Caki2 (cell line): ENCODE measurements at regions not wholly inside any gene's neighbourhood (a gene's known extent, or its start where the extent isn't known, plus 50 kb on each side); places are given as distances from the start of the nearest gene placed in this dataset.
"Not testable (repeated sequence)": the region's sequence is repeated elsewhere in the genome, so short reads cannot be mapped to it uniquely, and the experiment has no call there.

Experiments
- DNase-seq: peaks from one replicate; pipeline ENCODE4 v3.0.0-alpha.2; 2015; ENCODE audit warnings: low read depth
- in situ Hi-C: cut with HindIII; loops from 2 replicates; pipeline ENCODE4 v1.10.0; 2016; ENCODE audit warnings: low sequenced_read_pairs, low pct_unique_long_range_greater_than_20kb, mixed read lengths

- DNase-seq = no peak
- in situ Hi-C loops = no loop called here
Measured at GRCh38 chr15:70580958-70581357, 182.4 kb downstream of the UACA start.

GRCh38 chr15:70580286-70580685, 183.1 kb downstream of the UACA start:
- DNase-seq = no peak
- in situ Hi-C loops = no loop called here

GRCh38 chr15:70579766-70580165, 183.6 kb downstream of the UACA start:
- in situ Hi-C loops = no loop called here
- no peak for DNase-seq

GRCh38 chr15:70578196-70578595, 185.2 kb downstream of the UACA start:
- in situ Hi-C loops = no loop called here
- DNase-seq = no peak

- no peak for DNase-seq
- in situ Hi-C loops = no loop called here
Measured at GRCh38 chr15:70576696-70577095, 186.7 kb downstream of the UACA start.

GRCh38 chr15:70576276-70576675, 187.1 kb downstream of the UACA start:
- DNase-seq = no peak
- in situ Hi-C loops = no loop called here

- no peak for DNase-seq
- in situ Hi-C loops = no loop called here
Measured at GRCh38 chr15:70575231-70576226, 187.8 kb downstream of the UACA start.

- DNase-seq, in situ Hi-C loops: not testable (repeated sequence)
Measured at GRCh38 chr15:70574325-70574724, 189.0 kb downstream of the UACA start.

- DNase-seq = no peak
- in situ Hi-C loops = no loop called here
Measured at GRCh38 chr15:70573121-70573850, 190.1 kb downstream of the UACA start.

- DNase-seq = peak; percentile 73
- in situ Hi-C loops = no loop called here
Measured at GRCh38 chr15:70569714-70570231, 193.6 kb downstream of the UACA start.

- in situ Hi-C loops = no loop called here
- peak; percentile 38 for DNase-seq
Measured at GRCh38 chr15:70569091-70569713, 194.2 kb downstream of the UACA start.

- in situ Hi-C loops = no loop called here
Measured at GRCh38 chr15:70566989-70567388, 196.4 kb downstream of the UACA start.

GRCh38 chr15:70566047-70566835, 197.1 kb downstream of the UACA start:
- in situ Hi-C loops = no loop called here
- no peak for DNase-seq

More at GRCh38 chr15:70566989-70567388, 196.4 kb downstream of the UACA start:
- DNase-seq = no peak

GRCh38 chr15:70563561-70564095, 199.7 kb downstream of the UACA start:
- DNase-seq = no peak
- in situ Hi-C loops = no loop called here

GRCh38 chr15:70562906-70563305, 200.5 kb downstream of the UACA start:
- no peak for DNase-seq
- in situ Hi-C loops = no loop called here

- DNase-seq = no peak
- in situ Hi-C loops = no loop called here
Measured at GRCh38 chr15:70561885-70562284, 201.5 kb downstream of the UACA start.

GRCh38 chr15:70560617-70561328, 202.6 kb downstream of the UACA start:
- in situ Hi-C loops = no loop called here
- DNase-seq = no peak
